NCI-H2107 (cell line): ENCODE measurements at regions not wholly inside any gene's neighbourhood (a gene's known extent, or its start where the extent isn't known, plus 50 kb on each side); places are given as distances from the start of the nearest gene placed in this dataset.

Experiments
- DNase-seq: peaks from one replicate; lab custom pipeline; 2025; lab: John Stamatoyannopoulos, UW

- DNase-seq, result no peak
Measured at GRCh38 chr3:176554791-176555654, 642.3 kb downstream of the TBL1XR1 start.

GRCh38 chr3:176554264-176554663 lies 643.0 kb downstream of the TBL1XR1 start:
- no peak for DNase-seq

- no peak for DNase-seq
Measured at GRCh38 chr3:176526942-176527341, 670.3 kb downstream of the TBL1XR1 start.

- no peak for DNase-seq
Measured at GRCh38 chr3:176526225-176526624, 671.1 kb downstream of the TBL1XR1 start.

GRCh38 chr3:176523114-176523513 lies 674.2 kb downstream of the TBL1XR1 start:
- no peak for DNase-seq

DNA sequence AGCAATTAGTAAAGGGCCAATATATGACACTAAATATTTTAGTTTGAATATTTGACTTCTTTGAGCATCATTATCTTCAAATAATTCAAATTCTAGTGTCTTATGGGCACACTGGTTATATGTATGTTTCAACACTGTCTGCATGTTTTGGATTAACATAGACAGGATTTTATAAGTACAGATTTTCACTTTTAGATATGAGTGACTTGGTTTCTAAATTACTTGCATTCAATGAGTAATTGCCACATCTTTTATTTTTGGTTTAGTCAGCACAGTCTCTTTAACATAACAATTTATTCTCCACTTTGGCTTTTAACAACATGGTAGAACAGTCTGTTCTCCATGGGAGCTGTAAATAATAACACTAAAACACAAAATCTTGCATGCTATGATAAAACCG lies 674.8 kb downstream of the TBL1XR1 start:
- no peak for DNase-seq

DNA sequence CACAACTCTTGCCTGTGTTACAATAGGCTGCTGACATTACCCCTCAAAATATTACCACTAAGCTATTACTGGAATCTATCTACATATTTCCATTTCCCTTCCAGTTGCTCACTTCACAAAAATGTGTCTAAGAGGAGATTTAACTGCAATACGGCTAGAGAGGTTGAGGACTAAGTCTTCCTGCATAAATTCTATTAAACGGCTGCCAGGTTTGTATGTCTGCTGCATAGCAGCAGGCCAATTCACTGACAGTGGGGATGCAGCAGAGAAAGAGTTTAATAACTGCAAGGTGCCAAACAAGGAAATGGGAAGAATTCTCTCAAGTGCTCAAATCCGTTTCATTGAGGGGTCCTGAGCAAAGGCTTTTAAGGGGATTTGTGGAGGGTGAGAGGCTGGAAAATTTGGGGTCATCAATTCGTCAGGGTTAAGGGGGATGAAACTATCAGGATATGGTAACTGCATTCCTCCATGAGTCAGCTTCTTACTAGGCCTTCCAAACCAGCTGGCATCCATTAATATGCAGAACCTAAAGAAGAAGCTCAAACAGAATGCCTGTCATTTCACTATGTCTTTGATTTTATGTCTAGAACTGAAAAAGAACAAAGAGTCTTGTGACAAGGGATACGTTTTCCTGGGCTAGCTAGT lies 675.6 kb downstream of the TBL1XR1 start:
- no peak for DNase-seq

GRCh38 chr3:176514297-176514696 lies 683.0 kb downstream of the TBL1XR1 start:
- DNase-seq, result no peak

DNA sequence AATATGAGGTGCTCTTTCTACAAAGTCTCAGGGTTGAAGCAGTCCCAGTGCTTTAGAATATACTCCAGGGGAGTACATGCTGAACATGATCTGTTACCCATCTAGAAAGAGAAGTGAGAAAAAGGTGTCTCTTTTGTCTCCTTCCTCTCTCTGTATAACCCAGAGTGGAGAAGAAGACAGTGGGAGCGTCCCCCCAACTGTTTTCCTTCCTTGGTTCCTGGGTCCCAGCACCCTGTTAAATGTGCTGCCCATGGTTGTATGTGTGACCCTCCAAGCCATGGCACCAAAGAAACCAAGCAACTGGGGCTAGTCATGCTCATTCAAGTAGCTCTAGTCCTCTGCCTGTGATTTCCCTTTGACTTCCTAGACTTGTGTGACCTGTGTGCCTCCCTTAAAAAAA lies 683.7 kb downstream of the TBL1XR1 start:
- no peak for DNase-seq

- DNase-seq, result no peak
Measured at GRCh38 chr3:176512037-176512436, 685.2 kb downstream of the TBL1XR1 start.

DNA sequence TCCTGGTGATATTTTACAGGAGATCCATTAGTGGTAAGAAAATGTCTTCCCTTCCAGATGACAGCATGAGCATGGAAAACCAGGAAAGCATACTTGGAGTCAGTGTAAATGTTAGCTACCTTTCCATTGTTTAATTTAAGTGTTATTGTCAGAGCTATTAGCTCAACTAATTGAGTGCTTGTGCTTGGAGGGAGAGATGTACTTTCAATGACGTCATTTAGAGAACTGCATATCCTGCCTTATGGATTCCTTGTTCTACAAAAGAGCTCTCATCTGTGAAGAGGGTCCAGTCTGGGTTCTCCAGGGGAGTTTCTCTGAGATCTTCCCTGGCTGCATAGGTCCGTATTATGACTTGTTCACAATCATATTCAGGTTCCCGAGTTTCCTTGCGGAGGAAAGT lies 687.2 kb downstream of the TBL1XR1 start:
- DNase-seq, result no peak

DNA sequence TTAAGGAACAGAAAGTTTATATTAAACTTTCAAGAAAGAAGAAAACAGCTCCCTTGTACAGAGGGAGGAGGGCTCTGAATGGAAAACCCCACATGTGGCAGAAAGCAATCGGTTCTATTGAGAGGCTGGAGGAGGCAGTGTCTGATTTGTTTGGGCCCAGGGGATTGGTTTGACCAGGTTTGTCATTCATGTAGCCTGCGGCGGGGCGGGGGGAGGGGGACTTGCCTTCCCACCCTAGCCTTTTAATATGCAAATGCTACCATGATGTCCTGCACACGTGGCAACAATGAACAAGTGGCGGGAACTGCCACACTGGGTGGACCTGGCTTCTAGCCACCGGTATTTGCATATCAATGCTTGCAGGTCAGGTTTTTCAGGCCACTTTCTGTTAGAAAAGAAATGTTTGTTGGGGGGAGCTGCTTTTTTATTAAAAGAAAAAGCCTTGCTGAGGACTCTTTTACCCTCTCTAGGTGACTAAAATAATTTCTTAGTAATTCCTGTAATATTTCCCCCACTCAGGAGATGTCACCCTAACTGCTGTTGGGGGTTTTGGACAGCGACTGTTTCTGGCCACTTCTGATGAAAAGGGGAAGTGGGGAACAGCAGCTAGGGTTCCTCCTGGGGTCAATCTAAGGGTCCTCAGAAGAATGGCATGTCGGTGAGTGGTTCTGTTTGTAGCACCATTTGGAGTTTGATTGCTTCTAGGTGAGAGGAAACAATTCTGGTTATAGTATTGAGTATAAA lies 691.2 kb downstream of the TBL1XR1 start:
- DNase-seq, result no peak

GRCh38 chr3:176491084-176491483 lies 706.2 kb downstream of the TBL1XR1 start:
- DNase-seq, result no peak

DNA sequence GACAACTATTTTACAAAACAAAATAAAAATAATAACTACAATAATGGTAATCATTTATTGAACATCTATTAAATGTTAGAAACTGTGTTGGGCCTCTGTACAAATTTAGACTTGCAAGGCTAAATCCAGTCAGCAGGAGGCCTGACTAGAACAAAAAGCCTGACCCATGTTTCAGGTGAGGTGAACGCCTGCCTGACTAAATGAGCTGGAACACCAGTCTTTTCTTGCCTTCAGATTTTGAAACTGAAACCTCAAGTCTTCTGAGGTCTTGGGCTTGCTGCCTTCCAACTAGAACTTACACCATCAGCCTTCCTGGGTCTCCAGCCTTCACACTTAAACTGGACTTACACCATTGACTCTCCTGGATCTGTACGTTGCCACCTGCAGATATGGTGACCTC lies 706.9 kb downstream of the TBL1XR1 start:
- no peak for DNase-seq

- no peak for DNase-seq
Measured at GRCh38 chr3:176479248-176479647, 718.0 kb downstream of the TBL1XR1 start.

DNA sequence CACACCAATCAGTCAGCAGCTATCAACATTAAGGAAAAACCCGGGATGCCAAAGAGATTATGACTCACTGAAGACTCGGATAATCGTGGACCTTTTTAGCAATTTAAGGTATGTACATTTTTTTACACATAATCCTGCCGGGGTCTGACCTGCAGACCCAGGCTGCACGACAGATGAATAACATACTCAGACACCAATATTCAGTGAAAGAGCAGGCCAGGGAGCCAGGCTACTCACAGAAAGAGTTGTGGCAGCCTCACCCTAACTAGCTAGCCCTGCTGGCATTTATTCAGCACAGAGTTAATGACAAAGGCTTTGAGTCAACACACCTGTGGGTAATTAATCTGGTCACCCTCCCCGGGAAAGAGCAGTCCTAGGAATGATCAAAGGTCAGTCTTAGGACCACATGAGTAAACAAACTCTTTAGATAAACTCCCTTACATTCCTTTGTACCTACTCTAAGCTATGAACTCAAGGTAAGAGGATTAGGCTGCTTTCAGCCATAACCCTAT lies 727.5 kb downstream of the TBL1XR1 start:
- no peak for DNase-seq

GRCh38 chr3:176463610-176464009 lies 733.7 kb downstream of the TBL1XR1 start:
- no peak for DNase-seq

DNA sequence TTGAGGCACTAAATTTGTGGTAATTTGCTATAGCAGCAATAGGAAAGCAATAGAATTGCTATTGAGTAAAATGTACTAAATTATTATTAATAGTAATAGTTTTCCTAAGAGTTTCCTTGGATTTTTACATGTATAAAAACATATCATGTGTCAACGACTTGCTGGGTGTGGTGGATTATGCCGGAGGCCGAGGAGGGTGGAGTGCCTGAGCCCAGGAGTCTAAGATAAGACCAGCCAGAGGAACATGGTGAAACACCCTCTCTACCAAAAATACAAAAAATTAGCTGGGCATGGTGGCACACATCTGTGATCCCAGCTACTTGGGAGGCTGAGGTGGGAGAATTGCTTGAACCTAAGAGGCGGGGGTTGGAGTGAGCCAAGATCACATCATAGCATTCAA lies 749.9 kb downstream of the TBL1XR1 start:
- DNase-seq, result no peak

DNA sequence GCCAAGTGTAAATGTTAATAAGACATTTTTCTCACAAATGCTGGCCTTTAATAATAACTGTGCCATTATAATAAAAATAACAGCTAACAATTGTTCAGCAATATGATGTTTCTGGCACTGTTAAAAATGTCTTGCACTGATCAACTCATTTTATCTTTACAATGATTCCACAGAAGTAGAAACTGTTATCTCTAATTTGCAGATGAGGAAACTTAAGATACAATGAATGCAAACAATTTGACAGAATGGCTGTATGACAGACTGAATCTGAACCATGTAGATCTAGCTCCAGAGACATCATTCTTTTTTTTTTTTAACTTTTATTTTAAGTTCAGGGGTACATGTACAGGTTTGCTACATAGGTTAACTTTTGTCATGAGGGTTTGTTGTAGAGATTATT lies 755.0 kb downstream of the TBL1XR1 start:
- no peak for DNase-seq

DNA sequence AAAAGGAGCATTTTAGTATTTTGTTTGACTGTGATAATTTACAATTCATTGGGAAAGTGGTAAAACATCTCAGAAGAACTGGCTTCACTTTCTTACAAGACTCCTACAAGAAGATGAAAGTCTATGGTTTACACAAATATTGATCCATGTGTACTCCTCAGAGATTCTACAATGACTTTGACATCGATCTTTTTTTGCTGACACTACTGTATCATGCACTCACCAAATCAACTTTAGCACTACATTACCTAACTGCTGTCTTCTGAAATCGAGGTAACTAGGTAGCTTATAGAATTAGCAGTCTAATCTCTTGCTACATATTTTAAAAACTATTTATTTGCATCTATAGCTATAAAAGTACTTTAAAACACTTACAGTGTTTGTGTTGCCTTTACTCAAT lies 757.6 kb downstream of the TBL1XR1 start:
- no peak for DNase-seq

GRCh38 chr3:176431991-176432390 lies 765.3 kb downstream of the TBL1XR1 start:
- DNase-seq, result no peak

- DNase-seq, result no peak
Measured at GRCh38 chr3:176431038-176431418, 766.3 kb downstream of the TBL1XR1 start.
